Neural cell (in vitro differentiated cells): ENCODE measurements at regions not wholly inside any gene's neighbourhood (a gene's known extent, or its start where the extent isn't known, plus 50 kb on each side); places are given as distances from the start of the nearest gene placed in this dataset.

Experiments used
- EP300 ChIP-seq: fragments of 450-650 bp; conservative IDR thresholded peaks from 2 replicates; pipeline ENCODE4 v1.6.1; 2014; ENCODE audit warnings: antibody characterized with exemption, mild to moderate bottlenecking, moderate library complexity; ENCODE audit not compliant: poor library complexity, severe bottlenecking
- EZH2 ChIP-seq: fragments of 200-600, 300-800 bp; shearing (Covaris generic), sonication (generic); IDR thresholded peaks from 2 replicates; pipeline ENCODE4 v1.6.1; 2014; ENCODE audit warnings: antibody characterized with exemption, low read length, borderline replicate concordance, mild to moderate bottlenecking; ENCODE audit not compliant: insufficient read depth, poor library complexity, severe bottlenecking
- MXI1 ChIP-seq: fragments of 450-650 bp; conservative IDR thresholded peaks from 2 replicates; pipeline ENCODE4 v1.6.1; 2014; ENCODE audit warnings: antibody characterized with exemption, mild to moderate bottlenecking; ENCODE audit not compliant: poor library complexity, severe bottlenecking
- POLR2AphosphoS5 ChIP-seq: IDR thresholded peaks from 2 replicates; pipeline ENCODE4 v1.6.1; 2012
- RAD21 ChIP-seq: fragments of 450-650 bp; conservative IDR thresholded peaks from 2 replicates; pipeline ENCODE4 v1.6.1; 2014; ENCODE audit warnings: antibody characterized with exemption, mild to moderate bottlenecking, moderate library complexity
- SMC3 ChIP-seq: fragments of 450-650 bp; conservative IDR thresholded peaks from 2 replicates; pipeline ENCODE4 v1.6.1; 2014; ENCODE audit warnings: antibody characterized with exemption, mild to moderate bottlenecking, moderate library complexity; ENCODE audit not compliant: poor library complexity
- TAF1 ChIP-seq: IDR thresholded peaks from 2 replicates; pipeline ENCODE4 v1.6.1; 2012; ENCODE audit warnings: low read depth
- TF ChIP-seq, protein P1 (sequence below): fragments of 450-650 bp; IDR thresholded peaks from 2 replicates; pipeline ENCODE4 v1.5.1; 2014; ENCODE audit warnings: antibody characterized with exemption, mild to moderate bottlenecking, moderate library complexity; ENCODE audit not compliant: poor library complexity, severe bottlenecking
- TF ChIP-seq, protein P2 (sequence below): IDR thresholded peaks from 2 replicates; pipeline ENCODE4 v1.6.1; 2012; ENCODE audit warnings: borderline replicate concordance

DNA sequence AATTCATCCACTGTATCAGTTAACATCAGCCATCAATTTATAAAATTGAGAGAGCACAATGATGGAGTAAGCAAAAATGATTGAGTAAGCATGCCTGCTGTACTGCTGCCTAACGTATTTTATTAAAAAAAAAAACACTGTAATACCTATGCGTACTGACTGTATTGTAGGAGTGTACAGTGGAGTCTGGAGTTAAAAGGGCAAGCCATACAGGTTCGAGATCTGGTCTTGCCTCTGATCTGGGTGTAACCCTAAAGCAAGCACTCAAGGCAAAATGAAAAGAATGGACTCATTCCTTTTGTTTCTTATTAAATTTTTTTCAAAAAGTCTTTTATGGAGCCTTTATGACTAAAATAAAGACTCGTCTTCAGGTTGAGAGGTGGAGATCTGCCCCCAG, 894.2 kb upstream of the INTU start:
- TF ChIP-seq, protein P1, sequence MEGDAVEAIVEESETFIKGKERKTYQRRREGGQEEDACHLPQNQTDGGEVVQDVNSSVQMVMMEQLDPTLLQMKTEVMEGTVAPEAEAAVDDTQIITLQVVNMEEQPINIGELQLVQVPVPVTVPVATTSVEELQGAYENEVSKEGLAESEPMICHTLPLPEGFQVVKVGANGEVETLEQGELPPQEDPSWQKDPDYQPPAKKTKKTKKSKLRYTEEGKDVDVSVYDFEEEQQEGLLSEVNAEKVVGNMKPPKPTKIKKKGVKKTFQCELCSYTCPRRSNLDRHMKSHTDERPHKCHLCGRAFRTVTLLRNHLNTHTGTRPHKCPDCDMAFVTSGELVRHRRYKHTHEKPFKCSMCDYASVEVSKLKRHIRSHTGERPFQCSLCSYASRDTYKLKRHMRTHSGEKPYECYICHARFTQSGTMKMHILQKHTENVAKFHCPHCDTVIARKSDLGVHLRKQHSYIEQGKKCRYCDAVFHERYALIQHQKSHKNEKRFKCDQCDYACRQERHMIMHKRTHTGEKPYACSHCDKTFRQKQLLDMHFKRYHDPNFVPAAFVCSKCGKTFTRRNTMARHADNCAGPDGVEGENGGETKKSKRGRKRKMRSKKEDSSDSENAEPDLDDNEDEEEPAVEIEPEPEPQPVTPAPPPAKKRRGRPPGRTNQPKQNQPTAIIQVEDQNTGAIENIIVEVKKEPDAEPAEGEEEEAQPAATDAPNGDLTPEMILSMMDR = no peak
- TF ChIP-seq TAF1 = no peak
- no peak for TF ChIP-seq SMC3
- TF ChIP-seq MXI1 = no peak
- TF ChIP-seq, protein P2, sequence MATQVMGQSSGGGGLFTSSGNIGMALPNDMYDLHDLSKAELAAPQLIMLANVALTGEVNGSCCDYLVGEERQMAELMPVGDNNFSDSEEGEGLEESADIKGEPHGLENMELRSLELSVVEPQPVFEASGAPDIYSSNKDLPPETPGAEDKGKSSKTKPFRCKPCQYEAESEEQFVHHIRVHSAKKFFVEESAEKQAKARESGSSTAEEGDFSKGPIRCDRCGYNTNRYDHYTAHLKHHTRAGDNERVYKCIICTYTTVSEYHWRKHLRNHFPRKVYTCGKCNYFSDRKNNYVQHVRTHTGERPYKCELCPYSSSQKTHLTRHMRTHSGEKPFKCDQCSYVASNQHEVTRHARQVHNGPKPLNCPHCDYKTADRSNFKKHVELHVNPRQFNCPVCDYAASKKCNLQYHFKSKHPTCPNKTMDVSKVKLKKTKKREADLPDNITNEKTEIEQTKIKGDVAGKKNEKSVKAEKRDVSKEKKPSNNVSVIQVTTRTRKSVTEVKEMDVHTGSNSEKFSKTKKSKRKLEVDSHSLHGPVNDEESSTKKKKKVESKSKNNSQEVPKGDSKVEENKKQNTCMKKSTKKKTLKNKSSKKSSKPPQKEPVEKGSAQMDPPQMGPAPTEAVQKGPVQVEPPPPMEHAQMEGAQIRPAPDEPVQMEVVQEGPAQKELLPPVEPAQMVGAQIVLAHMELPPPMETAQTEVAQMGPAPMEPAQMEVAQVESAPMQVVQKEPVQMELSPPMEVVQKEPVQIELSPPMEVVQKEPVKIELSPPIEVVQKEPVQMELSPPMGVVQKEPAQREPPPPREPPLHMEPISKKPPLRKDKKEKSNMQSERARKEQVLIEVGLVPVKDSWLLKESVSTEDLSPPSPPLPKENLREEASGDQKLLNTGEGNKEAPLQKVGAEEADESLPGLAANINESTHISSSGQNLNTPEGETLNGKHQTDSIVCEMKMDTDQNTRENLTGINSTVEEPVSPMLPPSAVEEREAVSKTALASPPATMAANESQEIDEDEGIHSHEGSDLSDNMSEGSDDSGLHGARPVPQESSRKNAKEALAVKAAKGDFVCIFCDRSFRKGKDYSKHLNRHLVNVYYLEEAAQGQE = no peak
- no peak for TF ChIP-seq EZH2
- TF ChIP-seq RAD21 = no peak
- TF ChIP-seq POLR2AphosphoS5 = no peak
- TF ChIP-seq EP300 = no peak
